ENCODE measurements at regions not wholly inside any gene's neighbourhood (a gene's known extent, or its start where the extent isn't known, plus 50 kb on each side); places are given as distances from the start of the nearest gene placed in this dataset.

DNA sequence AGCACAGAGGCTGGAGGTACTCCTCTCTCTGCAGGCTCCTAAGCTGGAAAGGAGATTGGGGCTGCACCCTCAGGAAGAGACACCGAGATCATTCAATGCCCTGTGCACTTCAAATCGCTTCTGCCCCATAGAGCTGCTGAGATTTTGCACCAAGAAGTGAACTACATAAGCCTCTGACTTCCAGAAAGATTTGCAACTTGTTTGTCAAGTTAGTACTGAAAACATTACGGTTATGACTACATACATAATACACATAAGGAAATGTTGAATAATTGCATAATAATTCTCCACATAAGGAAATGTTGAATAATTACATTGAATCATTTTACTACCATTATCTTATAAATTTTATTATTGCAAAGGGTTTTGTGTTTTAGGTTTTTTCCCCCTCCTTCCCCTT lies 120.3 kb upstream of the SASH1 start (continued):
- TF ChIP-seq, protein P1, sequence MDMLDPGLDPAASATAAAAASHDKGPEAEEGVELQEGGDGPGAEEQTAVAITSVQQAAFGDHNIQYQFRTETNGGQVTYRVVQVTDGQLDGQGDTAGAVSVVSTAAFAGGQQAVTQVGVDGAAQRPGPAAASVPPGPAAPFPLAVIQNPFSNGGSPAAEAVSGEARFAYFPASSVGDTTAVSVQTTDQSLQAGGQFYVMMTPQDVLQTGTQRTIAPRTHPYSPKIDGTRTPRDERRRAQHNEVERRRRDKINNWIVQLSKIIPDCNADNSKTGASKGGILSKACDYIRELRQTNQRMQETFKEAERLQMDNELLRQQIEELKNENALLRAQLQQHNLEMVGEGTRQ (IDR thresholded peaks at IDR 0.05; ENCODE audit: low read length), result no peak
- TF ChIP-seq, protein P2, sequence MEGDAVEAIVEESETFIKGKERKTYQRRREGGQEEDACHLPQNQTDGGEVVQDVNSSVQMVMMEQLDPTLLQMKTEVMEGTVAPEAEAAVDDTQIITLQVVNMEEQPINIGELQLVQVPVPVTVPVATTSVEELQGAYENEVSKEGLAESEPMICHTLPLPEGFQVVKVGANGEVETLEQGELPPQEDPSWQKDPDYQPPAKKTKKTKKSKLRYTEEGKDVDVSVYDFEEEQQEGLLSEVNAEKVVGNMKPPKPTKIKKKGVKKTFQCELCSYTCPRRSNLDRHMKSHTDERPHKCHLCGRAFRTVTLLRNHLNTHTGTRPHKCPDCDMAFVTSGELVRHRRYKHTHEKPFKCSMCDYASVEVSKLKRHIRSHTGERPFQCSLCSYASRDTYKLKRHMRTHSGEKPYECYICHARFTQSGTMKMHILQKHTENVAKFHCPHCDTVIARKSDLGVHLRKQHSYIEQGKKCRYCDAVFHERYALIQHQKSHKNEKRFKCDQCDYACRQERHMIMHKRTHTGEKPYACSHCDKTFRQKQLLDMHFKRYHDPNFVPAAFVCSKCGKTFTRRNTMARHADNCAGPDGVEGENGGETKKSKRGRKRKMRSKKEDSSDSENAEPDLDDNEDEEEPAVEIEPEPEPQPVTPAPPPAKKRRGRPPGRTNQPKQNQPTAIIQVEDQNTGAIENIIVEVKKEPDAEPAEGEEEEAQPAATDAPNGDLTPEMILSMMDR (IDR thresholded peaks at IDR 0.05; ENCODE audit: control extremely low read depth in 1 of 3, insufficient read depth in 1 of 3, low read depth in 1 of 3, low read length in 3 of 3), result no peak
- TF ChIP-seq JUND (IDR thresholded peaks at IDR 0.05; ENCODE audit: low read length), result no peak
- no peak for TF ChIP-seq GABPA (IDR thresholded peaks at IDR 0.05; ENCODE audit: borderline replicate concordance, insufficient read depth, low read length)
- no peak for TF ChIP-seq TEAD4 (IDR thresholded peaks at IDR 0.05; ENCODE audit: low read depth, low read length)
- no peak for TF ChIP-seq SAP30 (IDR thresholded peaks at IDR 0.05; ENCODE audit: insufficient read depth, insufficient replicate concordance, low read length)
- no peak for TF ChIP-seq KDM1A (IDR thresholded peaks at IDR 0.05; ENCODE audit: borderline replicate concordance, low read length)
- no peak for TF ChIP-seq FOSL1 (IDR thresholded peaks at IDR 0.05; ENCODE audit: insufficient read depth, low read depth, low read length)

Data from H1 (cell line).